Ishikawa (cell line): ENCODE measurements at regions not wholly inside any gene's neighbourhood (a gene's known extent, or its start where the extent isn't known, plus 50 kb on each side); places are given as distances from the start of the nearest gene placed in this dataset.

Experiments used
- CEBPB ChIP-seq: IDR thresholded peaks from 2 replicates; pipeline ENCODE4 v1.6.1; 2012
- CREB1 ChIP-seq: IDR thresholded peaks from 2 replicates; pipeline ENCODE4 v1.6.1; 2012; ENCODE audit warnings: low read depth
- EGR1 ChIP-seq: IDR thresholded peaks from 2 replicates; pipeline ENCODE4 v1.6.1; 2012
- EP300 ChIP-seq: IDR thresholded peaks from 2 replicates; pipeline ENCODE4 v1.6.1; 2012; ENCODE audit warnings: borderline replicate concordance
- FOXM1 ChIP-seq: IDR thresholded peaks from 2 replicates; pipeline ENCODE4 v1.6.1; 2012; ENCODE audit warnings: low read depth, borderline replicate concordance
- NFIC ChIP-seq: IDR thresholded peaks from 2 replicates; pipeline ENCODE4 v1.6.1; 2012
- RAD21 ChIP-seq: IDR thresholded peaks from 2 replicates; pipeline ENCODE4 v1.6.1; 2012; ENCODE audit warnings: low read depth
- TAF1 ChIP-seq: IDR thresholded peaks from 2 replicates; pipeline ENCODE4 v1.6.1; 2012; ENCODE audit warnings: low read depth, mild to moderate bottlenecking
- TCF12 ChIP-seq: IDR thresholded peaks from 2 replicates; pipeline ENCODE4 v1.6.1; 2012; ENCODE audit warnings: low read depth
- TEAD4 ChIP-seq: IDR thresholded peaks from 2 replicates; pipeline ENCODE4 v1.6.1; 2012
- YY1 ChIP-seq: IDR thresholded peaks from 2 replicates; pipeline ENCODE4 v1.6.1; 2012; ENCODE audit warnings: low read depth
- ZBTB7A ChIP-seq: IDR thresholded peaks from 2 replicates; pipeline ENCODE4 v1.6.1; 2012; ENCODE audit warnings: low read depth
- TF ChIP-seq, protein P1 (sequence below): IDR thresholded peaks from 2 replicates; pipeline ENCODE4 v1.6.1; 2012
- TF ChIP-seq, protein P2 (sequence below): IDR thresholded peaks from 2 replicates; pipeline ENCODE4 v1.6.1; 2012
- TF ChIP-seq, protein P3 (sequence below): IDR thresholded peaks from 2 replicates; pipeline ENCODE4 v1.6.1; 2012; ENCODE audit warnings: low read depth, mild to moderate bottlenecking

DNA sequence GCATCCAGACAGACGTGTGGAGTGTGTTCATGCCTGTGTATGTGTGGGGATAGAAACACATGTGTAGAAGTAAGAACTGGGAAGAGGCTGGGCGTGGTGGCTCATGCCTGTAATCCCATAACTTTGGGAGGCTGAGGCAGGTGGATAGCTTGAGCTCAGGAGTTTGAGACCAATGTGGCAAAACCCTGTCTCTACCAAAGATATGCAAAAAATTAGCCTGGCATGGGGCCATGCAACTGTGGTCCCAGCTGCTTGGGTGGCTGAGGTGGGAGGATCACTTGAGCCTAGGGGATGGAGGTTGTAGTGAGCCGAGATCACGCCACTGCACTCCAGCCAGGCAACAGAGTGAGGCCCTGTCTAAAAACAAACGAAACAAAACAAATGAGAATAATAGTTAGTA lies 1166.6 kb downstream of the TBC1D22A start:
- no peak for TF ChIP-seq CREB1
- TF ChIP-seq EP300: no peak; the same call in 1 of the 2 replicates
- no peak for TF ChIP-seq FOXM1
- TF ChIP-seq, protein P1, sequence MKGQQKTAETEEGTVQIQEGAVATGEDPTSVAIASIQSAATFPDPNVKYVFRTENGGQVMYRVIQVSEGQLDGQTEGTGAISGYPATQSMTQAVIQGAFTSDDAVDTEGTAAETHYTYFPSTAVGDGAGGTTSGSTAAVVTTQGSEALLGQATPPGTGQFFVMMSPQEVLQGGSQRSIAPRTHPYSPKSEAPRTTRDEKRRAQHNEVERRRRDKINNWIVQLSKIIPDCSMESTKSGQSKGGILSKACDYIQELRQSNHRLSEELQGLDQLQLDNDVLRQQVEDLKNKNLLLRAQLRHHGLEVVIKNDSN: no peak
- TF ChIP-seq YY1: no peak
- TF ChIP-seq TEAD4: peak; percentile 34; the same call in 1 of the 2 replicates
- peak; percentile 52; the same call in 1 of the 2 replicates for TF ChIP-seq NFIC
- TF ChIP-seq, protein P2, sequence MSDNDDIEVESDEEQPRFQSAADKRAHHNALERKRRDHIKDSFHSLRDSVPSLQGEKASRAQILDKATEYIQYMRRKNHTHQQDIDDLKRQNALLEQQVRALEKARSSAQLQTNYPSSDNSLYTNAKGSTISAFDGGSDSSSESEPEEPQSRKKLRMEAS: no peak
- 0 out of 2 replicates have a peak, but pooled peaks have one; percentile 22 for TF ChIP-seq ZBTB7A
- TF ChIP-seq CEBPB: no peak
- TF ChIP-seq, protein P3, sequence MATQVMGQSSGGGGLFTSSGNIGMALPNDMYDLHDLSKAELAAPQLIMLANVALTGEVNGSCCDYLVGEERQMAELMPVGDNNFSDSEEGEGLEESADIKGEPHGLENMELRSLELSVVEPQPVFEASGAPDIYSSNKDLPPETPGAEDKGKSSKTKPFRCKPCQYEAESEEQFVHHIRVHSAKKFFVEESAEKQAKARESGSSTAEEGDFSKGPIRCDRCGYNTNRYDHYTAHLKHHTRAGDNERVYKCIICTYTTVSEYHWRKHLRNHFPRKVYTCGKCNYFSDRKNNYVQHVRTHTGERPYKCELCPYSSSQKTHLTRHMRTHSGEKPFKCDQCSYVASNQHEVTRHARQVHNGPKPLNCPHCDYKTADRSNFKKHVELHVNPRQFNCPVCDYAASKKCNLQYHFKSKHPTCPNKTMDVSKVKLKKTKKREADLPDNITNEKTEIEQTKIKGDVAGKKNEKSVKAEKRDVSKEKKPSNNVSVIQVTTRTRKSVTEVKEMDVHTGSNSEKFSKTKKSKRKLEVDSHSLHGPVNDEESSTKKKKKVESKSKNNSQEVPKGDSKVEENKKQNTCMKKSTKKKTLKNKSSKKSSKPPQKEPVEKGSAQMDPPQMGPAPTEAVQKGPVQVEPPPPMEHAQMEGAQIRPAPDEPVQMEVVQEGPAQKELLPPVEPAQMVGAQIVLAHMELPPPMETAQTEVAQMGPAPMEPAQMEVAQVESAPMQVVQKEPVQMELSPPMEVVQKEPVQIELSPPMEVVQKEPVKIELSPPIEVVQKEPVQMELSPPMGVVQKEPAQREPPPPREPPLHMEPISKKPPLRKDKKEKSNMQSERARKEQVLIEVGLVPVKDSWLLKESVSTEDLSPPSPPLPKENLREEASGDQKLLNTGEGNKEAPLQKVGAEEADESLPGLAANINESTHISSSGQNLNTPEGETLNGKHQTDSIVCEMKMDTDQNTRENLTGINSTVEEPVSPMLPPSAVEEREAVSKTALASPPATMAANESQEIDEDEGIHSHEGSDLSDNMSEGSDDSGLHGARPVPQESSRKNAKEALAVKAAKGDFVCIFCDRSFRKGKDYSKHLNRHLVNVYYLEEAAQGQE: no peak
- TF ChIP-seq TCF12: no peak
- TF ChIP-seq TAF1: no peak
- no peak for TF ChIP-seq EGR1
- TF ChIP-seq RAD21: no peak

DNA sequence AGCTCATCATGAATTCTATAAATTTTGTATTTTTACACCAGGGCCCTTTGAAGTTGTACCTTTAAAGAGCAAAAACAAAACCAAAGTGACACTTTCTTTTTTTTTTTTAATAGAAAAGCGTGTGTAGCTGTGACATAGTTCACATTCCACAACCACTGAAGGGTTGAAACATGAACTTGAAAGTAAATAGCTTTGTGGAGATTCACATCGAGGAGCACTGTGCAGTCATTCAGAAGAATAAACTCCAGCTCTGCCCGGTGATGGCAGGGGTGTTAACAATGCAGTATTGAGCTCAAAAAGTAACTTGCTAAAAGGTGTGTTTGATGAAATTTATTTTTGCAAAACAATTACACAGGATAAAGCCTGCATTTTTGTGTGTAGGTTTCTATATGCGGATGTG lies 1166.2 kb downstream of the TBC1D22A start:
- TF ChIP-seq TCF12: peak; percentile 34; the same call in 1 of the 2 replicates
- no peak for TF ChIP-seq TAF1
- TF ChIP-seq, protein P3: no peak
- TF ChIP-seq EP300: peak; percentile 52
- no peak for TF ChIP-seq CREB1
- TF ChIP-seq TEAD4: peak; percentile 82
- TF ChIP-seq, protein P2: peak; percentile 23
- peak; percentile 83 for TF ChIP-seq FOXM1
- no peak for TF ChIP-seq NFIC
- no peak for TF ChIP-seq EGR1

DNA sequence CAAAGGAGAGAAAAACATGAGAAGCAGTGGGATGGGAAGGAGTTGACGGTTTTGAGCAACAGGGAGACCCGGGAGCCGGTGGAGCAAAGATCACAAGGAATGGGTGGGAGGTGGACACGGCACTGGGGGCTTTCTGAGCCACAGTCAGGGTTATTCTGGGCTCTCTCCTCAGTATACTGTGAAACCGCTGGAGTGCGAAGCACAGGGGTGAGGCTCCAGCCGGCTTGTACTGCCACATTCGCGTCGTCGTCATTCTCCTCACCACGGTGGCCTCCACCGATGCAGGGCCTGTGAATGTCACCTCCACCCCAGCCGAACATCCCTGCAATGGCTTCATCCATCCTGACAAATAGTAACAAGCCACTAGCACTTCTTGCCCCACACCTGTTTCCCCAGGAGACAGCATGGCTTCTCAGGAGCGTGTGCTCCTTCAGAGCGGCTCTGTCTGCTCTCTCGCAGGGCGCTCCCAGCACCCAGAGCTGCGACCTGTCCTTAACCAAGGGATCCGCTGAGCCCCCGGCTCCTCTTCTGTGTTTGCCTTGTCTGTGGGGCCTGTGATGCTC lies 1165.3 kb downstream of the TBC1D22A start:
- TF ChIP-seq, protein P2: no peak
- TF ChIP-seq FOXM1: no peak

DNA sequence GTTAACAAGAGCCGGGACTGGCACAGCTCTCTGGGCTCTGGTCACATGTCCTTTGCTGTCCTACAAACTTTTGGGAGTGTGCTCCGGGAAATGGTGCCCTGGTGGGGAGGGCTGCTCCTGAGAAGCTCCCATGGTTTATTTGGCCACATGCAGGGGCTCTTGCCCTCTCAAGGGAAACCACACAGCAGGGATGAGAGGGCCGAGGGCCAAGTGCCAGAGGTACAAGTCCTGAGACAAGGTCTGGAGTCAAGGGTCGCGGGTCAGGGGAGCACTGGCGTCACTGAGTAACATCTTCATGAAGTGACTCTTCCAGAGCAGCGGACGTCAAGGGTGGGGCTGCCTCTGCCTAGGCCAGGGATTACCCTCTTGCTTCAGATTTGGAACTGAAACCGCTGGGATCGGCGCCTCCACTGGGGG lies 1160.6 kb downstream of the TBC1D22A start:
- TF ChIP-seq CEBPB: no peak
- no peak for TF ChIP-seq YY1
- TF ChIP-seq, protein P2: no peak
- TF ChIP-seq TCF12: no peak
- TF ChIP-seq, protein P3: no peak
- TF ChIP-seq ZBTB7A: no peak
- TF ChIP-seq NFIC: no peak
- TF ChIP-seq TEAD4: no peak
- TF ChIP-seq EP300: no peak
- TF ChIP-seq, protein P1: no peak
- TF ChIP-seq EGR1: no peak
- no peak for TF ChIP-seq CREB1
- TF ChIP-seq FOXM1: no peak
- TF ChIP-seq RAD21: no peak
- TF ChIP-seq TAF1: no peak
